BLaER1 treated with 17β-estradiol and CSF1 and Interleukin-3, amounts not matched to agents 10 nM and 100 nM (cell line): ENCODE measurements at regions not wholly inside any gene's neighbourhood (a gene's known extent, or its start where the extent isn't known, plus 50 kb on each side); places are given as distances from the start of the nearest gene placed in this dataset.

Experiments
- H3K27ac ChIP-seq, 11 experiments: shearing (Covaris generic); formaldehyde crosslinking; 2 replicates each; pipeline ENCODE4 v1.8.1; 2022
- H3K27me3 ChIP-seq, 11 experiments: shearing (Covaris generic); formaldehyde crosslinking; 2 replicates each; pipeline ENCODE4 v1.8.1; 2022
- H3K36me3 ChIP-seq, 11 experiments: shearing (Covaris generic); formaldehyde crosslinking; 2 replicates each; pipeline ENCODE4 v1.8.1; 2022
- H3K4me1 ChIP-seq, 10 experiments: shearing (Covaris generic); formaldehyde crosslinking; 2 replicates each; pipeline ENCODE4 v1.8.1; 2022
- H3K4me2 ChIP-seq, 11 experiments: shearing (Covaris generic); formaldehyde crosslinking; 2 replicates each; pipeline ENCODE4 v1.8.1; 2022
- H3K4me3 ChIP-seq, 10 experiments: shearing (Covaris generic); formaldehyde crosslinking; 2 replicates each; pipeline ENCODE4 v1.8.1; 2022
- H3K9ac ChIP-seq, 11 experiments: shearing (Covaris generic); formaldehyde crosslinking; 2 replicates each; pipeline ENCODE4 v1.8.1; 2022
- H3K9me3 ChIP-seq, 11 experiments: shearing (Covaris generic); formaldehyde crosslinking; replicated peaks in 1 of 11; 2 replicates each; pipeline ENCODE4 v1.8.1; 2022
- H4K20me1 ChIP-seq, 11 experiments: shearing (Covaris generic); formaldehyde crosslinking; 2 replicates each; pipeline ENCODE4 v1.8.1; 2022
- Cebpa-rat ChIP-seq, 11 experiments: shearing (Covaris generic); IDR thresholded peaks; 2 replicates each; pipeline ENCODE4 v1.8.1; 2022

DNA sequence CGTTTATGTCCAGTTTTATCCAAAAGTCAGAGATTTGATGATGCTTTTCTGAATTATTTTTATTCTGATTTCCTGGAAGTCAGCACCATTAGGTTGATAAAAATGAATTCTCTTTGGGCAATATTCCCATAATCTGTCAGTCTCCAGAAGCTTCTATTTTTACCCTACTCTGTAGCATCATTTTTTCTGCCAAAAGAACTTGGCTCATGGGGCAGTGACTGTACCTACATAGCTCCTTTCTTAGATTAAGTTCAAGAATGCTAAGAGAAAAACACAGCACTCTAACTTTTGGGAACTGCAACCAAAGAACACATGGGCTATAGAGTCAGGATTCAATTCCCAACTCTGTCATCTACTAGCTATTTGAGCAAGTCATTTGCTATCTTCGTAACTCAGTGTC is 152.9 kb downstream of the BARHL2 start:
- no peaks in the 10 kb centered on the region for H3K4me1 ChIP-seq
- H3K4me2 ChIP-seq, result no peak overlapping the region
- no peaks in the 10 kb centered on the region for H4K20me1 ChIP-seq
- no peak for TF ChIP-seq Cebpa-rat (IDR thresholded peaks at IDR 0.05)
- no peaks in the 10 kb centered on the region for H3K27me3 ChIP-seq
- H3K27ac ChIP-seq, result no peak overlapping the region
- no peak overlapping the region for H3K4me3 ChIP-seq
- no peaks in the 10 kb centered on the region for H3K9me3 ChIP-seq
- H3K36me3 ChIP-seq, result no peaks in the 10 kb centered on the region
- H3K9ac ChIP-seq, result no peak overlapping the region

DNA sequence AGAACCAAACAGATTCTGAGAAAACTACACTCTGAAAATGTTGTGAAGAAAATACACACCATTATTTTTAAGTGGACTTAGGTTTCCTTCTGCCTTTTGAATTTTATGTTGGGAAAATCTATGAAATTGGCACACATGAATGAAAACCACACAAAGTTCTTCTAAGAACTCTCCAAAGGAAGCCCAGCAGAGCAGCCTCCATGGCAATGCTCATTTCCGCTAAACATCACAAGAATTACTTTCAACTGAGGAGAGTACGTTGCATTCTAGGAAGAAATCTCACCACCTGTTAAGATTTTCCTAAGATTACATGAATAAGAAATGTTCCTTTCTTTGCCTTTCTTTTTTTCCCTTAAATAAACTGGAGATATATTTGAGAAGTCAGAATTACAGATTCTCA is 154.2 kb downstream of the BARHL2 start:
- no peaks in the 10 kb centered on the region for H3K4me1 ChIP-seq
- H3K9me3 ChIP-seq, result no peaks in the 10 kb centered on the region
- H3K9ac ChIP-seq, result no peak overlapping the region
- H3K4me3 ChIP-seq, result no peak overlapping the region
- H3K27me3 ChIP-seq, result no peaks in the 10 kb centered on the region
- H3K27ac ChIP-seq, result no peak overlapping the region
- no peak for TF ChIP-seq Cebpa-rat (IDR thresholded peaks at IDR 0.05)
- no peaks in the 10 kb centered on the region for H4K20me1 ChIP-seq
- no peaks in the 10 kb centered on the region for H3K36me3 ChIP-seq
- no peak overlapping the region for H3K4me2 ChIP-seq

DNA sequence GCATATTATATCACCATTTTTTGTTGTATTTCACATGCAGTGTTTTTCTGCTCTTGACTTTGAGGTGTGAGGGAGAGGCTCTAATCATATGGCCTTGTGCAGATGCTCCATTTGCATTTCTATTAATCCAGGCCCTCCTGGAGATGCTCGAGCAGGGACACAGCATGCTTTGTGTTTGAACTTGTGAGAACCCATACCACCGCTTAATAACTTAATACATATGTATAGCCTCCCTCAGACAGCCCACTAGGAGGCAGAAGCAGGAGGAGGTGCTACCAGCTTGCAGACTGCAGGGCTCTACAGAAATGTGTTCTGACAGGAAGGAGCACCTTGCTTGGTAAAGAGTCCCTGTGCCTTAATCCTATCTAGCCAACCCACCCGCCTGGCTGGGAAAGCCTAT is 155.2 kb downstream of the BARHL2 start:
- H3K4me1 ChIP-seq, result no peaks in the 10 kb centered on the region
- no peaks in the 10 kb centered on the region for H3K9me3 ChIP-seq
- H3K9ac ChIP-seq, result no peak overlapping the region
- no peak for TF ChIP-seq Cebpa-rat (IDR thresholded peaks at IDR 0.05)
- no peaks in the 10 kb centered on the region for H4K20me1 ChIP-seq
- no peak overlapping the region for H3K27ac ChIP-seq
- H3K36me3 ChIP-seq, result no peaks in the 10 kb centered on the region
- H3K27me3 ChIP-seq, result no peaks in the 10 kb centered on the region
- H3K4me3 ChIP-seq, result no peak overlapping the region
- no peak overlapping the region for H3K4me2 ChIP-seq

DNA sequence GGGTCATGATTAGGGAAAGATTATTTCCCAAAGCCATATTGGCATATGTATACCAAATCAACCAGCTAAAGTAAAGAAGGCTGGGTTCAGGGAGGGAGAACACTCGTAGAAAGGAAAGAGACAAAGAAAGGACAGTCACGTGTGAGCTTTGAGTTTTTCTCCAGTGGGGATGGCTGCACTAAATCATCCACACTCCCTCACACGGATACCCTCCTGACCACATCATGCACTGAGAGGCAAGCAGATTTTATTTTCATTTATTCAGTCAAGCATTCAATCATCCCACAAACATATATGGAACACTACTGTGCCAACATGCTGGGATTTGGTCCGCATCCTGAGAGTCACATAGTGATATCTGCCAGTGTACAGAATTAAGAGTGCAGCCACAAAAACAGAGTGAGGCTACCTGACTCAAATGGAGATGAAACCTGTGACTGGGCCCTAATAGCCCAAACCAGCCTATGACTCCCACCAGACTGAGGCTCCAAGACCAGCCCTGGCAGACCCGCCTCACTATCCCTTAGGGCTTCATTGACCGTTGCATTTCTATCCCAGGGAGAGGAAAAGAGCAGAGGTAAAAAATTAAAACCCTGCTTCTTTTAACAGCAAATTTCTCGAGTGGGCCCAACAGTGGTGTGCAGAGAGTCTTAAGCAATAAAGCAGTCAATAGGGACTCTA is 155.9 kb downstream of the BARHL2 start:
- Histone ChIP-seq H3K27me3 (no peaks in the 10 kb centered on the region), H3K4me1 (no peaks in the 10 kb centered on the region), H4K20me1 (no peaks in the 10 kb centered on the region), H3K9me3 (no peaks in the 10 kb centered on the region), H3K27ac (no peak overlapping the region), H3K36me3 (no peaks in the 10 kb centered on the region), H3K4me2 (no peak overlapping the region), H3K9ac (no peak overlapping the region), H3K4me3 (no peak overlapping the region)
- TF ChIP-seq Cebpa-rat (IDR thresholded peaks at IDR 0.05), result no peak

DNA sequence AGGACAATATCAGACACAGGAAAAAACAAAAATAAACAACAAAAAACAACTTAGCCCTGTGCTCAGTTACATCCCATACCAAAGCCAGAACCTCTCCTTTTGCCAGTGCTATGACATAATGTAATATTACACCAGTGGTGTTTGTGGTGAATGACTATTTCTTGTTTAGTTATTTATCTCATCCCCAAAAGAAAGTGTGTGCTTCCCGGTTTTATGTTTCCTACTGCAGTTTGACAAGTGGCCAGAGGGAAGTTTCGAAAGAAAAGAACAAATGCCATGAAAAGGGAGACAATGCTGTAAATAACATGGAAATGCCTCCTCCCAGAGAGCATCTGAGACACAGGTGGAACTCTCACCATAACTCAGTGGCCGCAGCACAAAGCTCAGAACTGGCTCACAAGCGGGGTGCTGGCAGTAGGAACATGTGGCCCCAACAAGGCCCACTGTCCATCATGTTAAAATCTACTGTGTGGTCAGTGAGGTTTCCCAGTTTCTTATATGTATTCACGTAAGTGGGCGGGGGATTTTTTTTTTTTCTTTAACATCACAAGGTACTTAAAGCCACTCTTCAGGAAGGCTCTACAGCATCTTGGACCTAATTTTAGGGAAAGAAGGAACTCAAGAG is 158.2 kb downstream of the BARHL2 start:
- H3K9me3 ChIP-seq, result no peaks in the 10 kb centered on the region
- H3K4me3 ChIP-seq, result no peak overlapping the region
- H3K4me2 ChIP-seq, result no peak overlapping the region
- H4K20me1 ChIP-seq, result no peaks in the 10 kb centered on the region
- no peak for TF ChIP-seq Cebpa-rat (IDR thresholded peaks at IDR 0.05)
- H3K9ac ChIP-seq, result no peak overlapping the region
- H3K27ac ChIP-seq, result no peak overlapping the region
- no peaks in the 10 kb centered on the region for H3K36me3 ChIP-seq
- H3K27me3 ChIP-seq, result no peaks in the 10 kb centered on the region
- H3K4me1 ChIP-seq, result no peaks in the 10 kb centered on the region

DNA sequence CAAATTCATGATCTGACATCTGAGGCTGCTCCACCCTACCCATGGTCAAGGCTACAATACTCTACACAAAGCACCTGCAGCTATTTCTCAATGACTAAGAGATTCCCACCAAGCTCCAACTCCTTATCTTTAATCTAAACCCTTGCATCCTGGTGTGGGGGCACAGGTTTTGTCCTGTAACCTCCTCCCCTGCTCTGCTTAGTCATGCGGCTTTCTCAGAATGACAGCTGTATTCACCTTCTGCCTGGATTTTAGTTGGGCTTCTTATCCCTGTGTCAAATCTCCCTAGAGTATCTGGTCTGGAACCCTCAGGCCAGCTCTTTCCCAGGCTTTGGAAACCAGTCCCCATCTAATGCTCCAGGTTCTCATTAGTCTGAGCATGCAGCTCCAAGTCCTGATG is 159.0 kb downstream of the BARHL2 start:
- no peak for TF ChIP-seq Cebpa-rat (IDR thresholded peaks at IDR 0.05)
- H3K4me3 ChIP-seq, result no peak overlapping the region
- no peak overlapping the region for H3K9ac ChIP-seq
- no peaks in the 10 kb centered on the region for H3K27me3 ChIP-seq
- no peak overlapping the region for H3K27ac ChIP-seq
- H4K20me1 ChIP-seq, result no peaks in the 10 kb centered on the region
- no peaks in the 10 kb centered on the region for H3K4me1 ChIP-seq
- no peaks in the 10 kb centered on the region for H3K36me3 ChIP-seq
- H3K9me3 ChIP-seq, result no peaks in the 10 kb centered on the region
- H3K4me2 ChIP-seq, result no peak overlapping the region

DNA sequence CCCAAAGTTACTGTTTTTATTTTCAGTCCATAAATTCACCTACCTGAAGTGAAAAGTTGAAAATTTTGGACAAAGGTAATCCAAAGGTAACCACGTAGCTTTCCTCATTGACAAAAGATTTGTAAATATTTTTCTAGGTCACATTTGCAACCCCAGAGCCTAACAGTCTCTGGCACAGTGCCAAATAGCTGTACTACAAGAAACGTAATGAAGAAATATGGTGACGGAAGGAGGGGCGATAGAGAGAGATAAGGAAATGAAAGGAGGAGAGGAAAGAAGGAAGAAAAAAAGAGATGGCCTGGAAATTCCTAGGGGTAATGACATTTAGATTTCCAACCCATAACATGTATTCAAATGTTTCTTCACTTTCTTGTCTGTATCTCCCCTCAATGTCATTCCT is 159.4 kb downstream of the BARHL2 start:
- no peaks in the 10 kb centered on the region for H4K20me1 ChIP-seq
- H3K9ac ChIP-seq, result no peak overlapping the region
- no peak overlapping the region for H3K4me3 ChIP-seq
- H3K9me3 ChIP-seq, result no peaks in the 10 kb centered on the region
- H3K4me2 ChIP-seq, result no peak overlapping the region
- no peaks in the 10 kb centered on the region for H3K27me3 ChIP-seq
- no peak overlapping the region for H3K27ac ChIP-seq
- no peak for TF ChIP-seq Cebpa-rat (IDR thresholded peaks at IDR 0.05)
- H3K36me3 ChIP-seq, result no peaks in the 10 kb centered on the region
- H3K4me1 ChIP-seq, result no peaks in the 10 kb centered on the region

DNA sequence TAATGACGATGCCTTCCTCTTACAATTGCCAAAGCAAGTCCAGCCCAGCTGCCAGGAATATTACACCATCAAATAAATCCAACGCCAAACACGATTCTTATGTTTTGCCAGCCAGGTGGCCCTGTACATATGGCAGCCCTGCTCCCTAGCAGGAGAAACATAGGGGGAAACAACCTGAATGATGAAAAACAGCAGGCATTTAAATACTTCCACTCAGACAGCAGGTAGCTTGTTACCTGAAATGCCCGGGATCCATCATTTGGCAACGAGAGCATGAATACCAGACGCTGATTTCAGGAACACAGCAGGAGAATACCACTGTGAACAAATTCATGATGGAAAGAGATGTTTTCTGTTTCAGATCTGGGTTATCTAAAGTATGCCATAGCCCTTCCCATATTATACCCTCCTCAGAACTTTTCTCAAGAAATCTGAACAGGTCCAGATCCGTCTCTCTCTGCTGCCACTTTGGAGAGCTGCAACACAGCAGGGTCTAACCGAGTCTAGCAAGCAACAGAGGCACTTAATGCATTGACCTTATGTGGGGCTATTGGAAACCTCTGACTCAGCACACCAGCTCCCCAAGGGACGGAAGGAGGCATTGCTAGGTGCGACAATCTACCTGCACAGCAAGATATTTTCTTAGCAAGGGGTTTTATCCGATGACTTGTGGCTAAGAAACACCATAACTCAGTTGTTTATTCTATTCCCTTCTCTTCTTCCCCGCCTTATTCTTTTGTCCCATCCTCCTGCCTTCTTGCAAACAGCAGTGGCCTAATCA is 166.3 kb downstream of the BARHL2 start:
- Histone ChIP-seq H3K9me3 (no peaks in the 10 kb centered on the region), H4K20me1 (no peaks in the 10 kb centered on the region), H3K4me1 (no peaks in the 10 kb centered on the region), H3K4me3 (no peak overlapping the region), H3K27ac (no peak overlapping the region), H3K9ac (no peak overlapping the region), H3K27me3 (no peaks in the 10 kb centered on the region), H3K4me2 (no peak overlapping the region), H3K36me3 (no peaks in the 10 kb centered on the region)
- TF ChIP-seq Cebpa-rat (IDR thresholded peaks at IDR 0.05), result no peak

DNA sequence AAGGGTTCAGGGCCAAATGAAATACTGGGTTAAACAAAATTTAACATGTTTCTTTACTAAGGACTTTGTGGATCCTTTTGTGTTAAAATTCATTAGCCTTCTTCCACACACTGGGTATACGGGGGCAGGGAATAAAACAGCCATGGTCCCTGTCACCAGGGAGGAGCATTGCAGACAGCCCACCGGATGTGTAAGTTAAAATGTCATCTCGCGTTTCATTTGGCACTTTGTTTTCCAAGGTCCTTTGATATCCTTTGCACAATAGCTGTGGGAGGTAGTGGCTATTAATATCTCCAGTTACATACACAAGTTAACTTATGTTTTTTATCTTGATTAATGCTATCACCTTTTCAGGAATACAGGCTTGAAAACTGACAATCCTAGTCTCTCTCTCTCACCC is 172.7 kb downstream of the BARHL2 start:
- no peak overlapping the region for H3K4me3 ChIP-seq
- no peaks in the 10 kb centered on the region for H3K27me3 ChIP-seq
- no peaks in the 10 kb centered on the region for H3K4me1 ChIP-seq
- H4K20me1 ChIP-seq, result no peaks in the 10 kb centered on the region
- no peak for TF ChIP-seq Cebpa-rat (IDR thresholded peaks at IDR 0.05)
- no peak overlapping the region for H3K27ac ChIP-seq
- H3K36me3 ChIP-seq, result no peaks in the 10 kb centered on the region
- no peak overlapping the region for H3K4me2 ChIP-seq
- no peaks in the 10 kb centered on the region for H3K9me3 ChIP-seq
- H3K9ac ChIP-seq, result no peak overlapping the region
